Natural killer cell treated with Interleukin-12 subunit alpha and Interleukin-12 subunit beta and Interleukin-15 and Interleukin-18, amount 100 ng/mL, for 72 hours (primary cell): ENCODE measurements at regions not wholly inside any gene's neighbourhood (a gene's known extent, or its start where the extent isn't known, plus 50 kb on each side); places are given as distances from the start of the nearest gene placed in this dataset.

ENCODE experiments used
- ATAC-seq, 2 donors: fragments of 150-1000 bp; cut with Tn5 transposase in 1 of 2; sonication (Bioruptor Pico), chemical (Tn5 transposase) in 1 of 2; 2 replicates each; pipeline ENCODE4 v1.10.0; 2021
- DNase-seq: peaks from one replicate; pipeline ENCODE4 v3.0.0; 2022; ENCODE audit warnings: low spot score
- H3K27ac Mint-ChIP-seq, 2 donors: 1 replicate in 1 of 2; 2 replicates in 1 of 2; pipeline ENCODE4 v1.8.0; 2022; ENCODE audit warnings: mixed read lengths in 2 of 2, mild to moderate bottlenecking in 1 of 2, moderate library complexity in 1 of 2
- H3K27me3 Mint-ChIP-seq, 2 donors: 1 replicate in 1 of 2; 2 replicates in 1 of 2; pipeline ENCODE4 v1.8.0; 2022; ENCODE audit warnings: mixed read lengths in 2 of 2
- H3K36me3 Mint-ChIP-seq: one replicate; pipeline ENCODE4 v1.8.0; 2022; ENCODE audit warnings: mixed read lengths
- H3K4me1 Mint-ChIP-seq, 2 donors: 1 replicate in 1 of 2; 2 replicates in 1 of 2; pipeline ENCODE4 v1.8.0; 2022; ENCODE audit warnings: low read depth in 2 of 2, mixed read lengths in 2 of 2, mild to moderate bottlenecking in 1 of 2
- H3K4me3 Mint-ChIP-seq: one replicate; pipeline ENCODE4 v1.8.0; 2022; ENCODE audit warnings: mixed read lengths
- H3K9me3 Mint-ChIP-seq: 2 replicates; pipeline ENCODE4 v1.8.0; 2022; ENCODE audit warnings: mixed read lengths

DNA sequence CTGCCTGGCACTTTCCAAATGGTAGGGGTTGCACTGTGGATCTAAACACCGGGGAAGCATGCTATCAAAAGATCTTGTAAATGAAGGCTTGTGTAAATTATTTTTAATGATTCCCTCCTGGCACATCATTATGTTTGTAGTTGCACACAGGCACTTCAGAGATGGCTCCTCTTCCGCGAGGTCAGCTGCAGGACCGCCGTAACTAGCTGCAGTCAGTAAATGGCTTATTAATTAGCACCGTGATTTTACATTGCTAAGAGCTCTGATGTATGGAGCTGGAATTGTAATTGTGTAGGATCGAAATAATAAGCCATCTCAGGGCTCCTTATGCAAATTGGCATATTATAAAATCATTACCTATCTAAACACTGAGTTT is 397.6 kb upstream of the IRX1 start:
- H3K4me1 Mint-ChIP-seq = no peaks in the 10 kb centered on the region
- no peak for DNase-seq
- no peak overlapping the region for H3K4me3 Mint-ChIP-seq
- H3K27ac Mint-ChIP-seq = no peak overlapping the region
- H3K27me3 Mint-ChIP-seq = peaks cover 8 to 13% of the 10 kb centered on the region in 2 donors
- ATAC-seq = no peak
- no peaks in the 10 kb centered on the region for H3K9me3 Mint-ChIP-seq
- H3K36me3 Mint-ChIP-seq = no peaks in the 10 kb centered on the region

DNA sequence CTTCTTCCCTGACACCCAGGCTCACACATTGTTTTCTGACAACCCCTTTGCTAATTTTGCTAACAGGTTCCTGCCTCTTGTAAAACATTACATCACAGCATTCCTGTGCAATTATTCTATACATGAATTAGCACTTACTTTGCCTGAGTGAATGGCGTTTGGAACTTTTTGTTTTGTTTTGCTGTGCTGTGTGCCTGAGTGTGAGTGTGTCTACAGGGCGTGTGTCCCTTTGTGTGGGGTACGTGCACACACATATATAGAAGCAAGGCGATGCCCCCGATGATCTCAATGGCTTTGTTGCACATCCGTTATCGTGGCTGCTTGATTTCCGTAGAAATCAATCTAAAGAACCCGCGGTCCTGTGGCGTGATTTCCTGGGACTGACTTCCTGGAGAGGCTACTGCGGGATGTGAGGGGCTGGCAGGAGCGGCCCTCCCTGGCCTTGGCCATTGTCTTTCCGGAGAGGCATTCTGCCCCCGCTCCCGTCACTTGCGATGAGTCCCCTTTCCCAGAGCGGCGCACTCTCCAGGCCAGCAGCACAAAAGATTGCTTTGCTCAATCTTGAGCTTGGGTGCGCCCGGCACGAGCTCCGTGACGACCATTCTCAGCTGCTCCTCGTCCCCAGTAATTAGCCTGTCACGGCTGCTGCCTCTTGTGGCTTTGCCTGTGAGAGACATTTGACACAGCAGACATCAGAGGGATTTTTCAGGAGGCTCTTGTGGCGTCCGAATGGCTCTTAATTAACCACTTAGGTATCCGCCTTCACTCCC is 398.1 kb upstream of the IRX1 start:
- DNase-seq (no peak), ATAC-seq (no peak)
- Mint-ChIP-seq H3K27me3 (peaks cover 8 to 13% of the 10 kb centered on the region in 2 donors), H3K4me1 (no peaks in the 10 kb centered on the region), H3K4me3 (no peak overlapping the region), H3K36me3 (no peaks in the 10 kb centered on the region), H3K27ac (no peak overlapping the region), H3K9me3 (no peaks in the 10 kb centered on the region)

- Mint-ChIP-seq H3K27me3 (peaks cover 8 to 13% of the 10 kb centered on the region in 2 donors), H3K9me3 (no peaks in the 10 kb centered on the region), H3K4me3 (no peak overlapping the region), H3K4me1 (no peaks in the 10 kb centered on the region), H3K27ac (no peak overlapping the region), H3K36me3 (no peaks in the 10 kb centered on the region)
- ATAC-seq (no peak), DNase-seq (no peak)
Measured at GRCh38 chr5:3195994-3196393, 399.6 kb upstream of the IRX1 start.

DNA sequence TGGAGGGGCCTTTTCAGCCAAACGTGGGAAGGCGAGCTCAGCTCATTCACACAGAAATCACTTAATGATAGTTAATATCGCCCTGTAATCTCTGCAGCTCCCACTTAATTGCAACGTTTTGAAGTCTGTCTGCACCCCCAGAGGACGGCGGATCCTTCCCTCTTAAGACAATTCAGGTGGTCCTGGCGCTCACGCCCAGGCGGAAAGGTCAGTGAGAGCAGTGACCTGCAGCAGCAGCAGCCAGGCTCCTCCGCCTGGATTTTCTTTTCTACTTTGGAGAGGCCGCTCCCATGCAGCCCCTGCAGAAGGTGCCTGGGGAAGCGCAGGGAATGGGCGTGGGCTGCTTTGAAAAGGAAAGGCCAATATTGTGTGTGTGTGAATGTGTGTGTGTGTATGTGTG is 400.9 kb upstream of the IRX1 start:
- Mint-ChIP-seq H3K4me1 (no peaks in the 10 kb centered on the region), H3K27ac (no peak overlapping the region), H3K9me3 (no peaks in the 10 kb centered on the region), H3K36me3 (no peaks in the 10 kb centered on the region), H3K27me3 (peaks cover 8 to 9% of the 10 kb centered on the region in 2 donors), H3K4me3 (no peak overlapping the region)
- DNase-seq (no peak), ATAC-seq (no peak)

DNA sequence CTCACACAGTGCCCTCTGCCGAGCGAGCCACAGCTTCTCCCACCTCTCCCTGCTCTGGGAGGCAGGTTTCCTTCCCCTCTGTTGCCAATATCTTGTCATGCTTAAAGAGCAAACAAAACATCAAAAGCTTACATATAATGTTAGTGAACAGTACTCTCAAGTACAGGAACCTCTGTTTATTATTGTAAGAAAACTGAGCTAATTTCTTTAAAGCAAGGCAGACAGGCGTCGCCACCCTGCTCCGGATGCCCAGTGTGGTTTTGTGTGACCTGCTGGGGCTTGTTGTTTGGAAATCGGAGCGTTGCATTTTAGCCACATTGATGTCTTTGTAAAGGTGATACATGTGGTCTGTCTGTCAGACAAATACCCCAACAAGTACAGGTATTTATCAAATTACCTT is 401.4 kb upstream of the IRX1 start:
- DNase-seq (no peak), ATAC-seq (no peak)
- H3K9me3 Mint-ChIP-seq = no peaks in the 10 kb centered on the region
- no peaks in the 10 kb centered on the region for H3K4me1 Mint-ChIP-seq
- no peak overlapping the region for H3K27ac Mint-ChIP-seq
- no peak overlapping the region for H3K4me3 Mint-ChIP-seq
- H3K27me3 Mint-ChIP-seq = peaks cover 8 to 9% of the 10 kb centered on the region in 2 donors
- no peaks in the 10 kb centered on the region for H3K36me3 Mint-ChIP-seq

GRCh38 chr5:3191585-3191984 is 404.0 kb upstream of the IRX1 start:
- no peak overlapping the region for H3K4me3 Mint-ChIP-seq
- ATAC-seq = no peak
- H3K27me3 Mint-ChIP-seq = no peaks in the 10 kb centered on the region

DNA sequence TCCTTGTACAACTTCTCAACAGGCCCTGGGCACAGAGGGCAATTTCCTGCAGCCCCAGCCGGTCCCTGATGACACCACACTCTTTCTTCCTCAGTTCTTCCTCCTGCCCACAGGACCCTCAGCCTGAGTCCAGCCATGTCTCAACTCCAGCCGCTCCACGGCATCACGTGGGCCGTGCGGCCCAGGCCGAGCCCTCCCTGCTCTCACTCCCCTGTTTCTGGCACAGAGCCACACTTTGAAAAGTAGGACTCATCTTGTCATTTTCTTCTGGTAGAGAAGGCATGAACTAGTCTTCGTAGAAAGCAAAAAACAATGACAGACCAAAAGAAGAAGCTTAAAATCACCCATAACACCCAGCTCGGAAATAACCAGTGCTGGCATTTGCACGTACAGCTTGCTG is 404.7 kb upstream of the IRX1 start:
- Mint-ChIP-seq H3K36me3 (no peaks in the 10 kb centered on the region), H3K4me3 (no peak overlapping the region), H3K27ac (no peak overlapping the region), H3K9me3 (no peaks in the 10 kb centered on the region), H3K4me1 (no peaks in the 10 kb centered on the region), H3K27me3 (no peaks in the 10 kb centered on the region)
- DNase-seq (no peak), ATAC-seq (no peak)

More at GRCh38 chr5:3191585-3191984, 404.0 kb upstream of the IRX1 start:
- no peak for DNase-seq
- H3K9me3 Mint-ChIP-seq = no peaks in the 10 kb centered on the region
- H3K36me3 Mint-ChIP-seq = no peaks in the 10 kb centered on the region
- H3K4me1 Mint-ChIP-seq = no peaks in the 10 kb centered on the region
- no peak overlapping the region for H3K27ac Mint-ChIP-seq

DNA sequence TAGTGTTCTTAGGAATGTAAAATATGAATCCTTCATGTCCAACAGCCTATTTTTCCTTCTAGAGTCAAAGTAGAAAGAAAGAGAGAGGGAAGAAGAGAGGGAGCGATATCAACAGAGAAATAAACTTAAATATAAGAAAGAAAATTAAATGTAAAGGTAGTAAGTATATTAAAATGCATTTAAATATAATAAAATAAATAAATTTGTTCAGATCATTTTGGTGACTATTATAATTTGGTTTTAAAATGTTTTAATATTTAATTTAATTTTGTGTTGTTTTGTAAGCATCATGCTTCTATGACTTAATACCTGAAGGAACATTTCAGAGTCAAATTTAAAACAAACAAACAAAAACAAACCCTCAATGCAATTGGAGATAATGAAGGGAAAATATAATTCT is 405.2 kb upstream of the IRX1 start:
- Mint-ChIP-seq H3K9me3 (no peaks in the 10 kb centered on the region), H3K27ac (no peak overlapping the region), H3K4me1 (no peaks in the 10 kb centered on the region), H3K4me3 (no peak overlapping the region), H3K36me3 (no peaks in the 10 kb centered on the region), H3K27me3 (no peaks in the 10 kb centered on the region)
- no peak for ATAC-seq
- no peak for DNase-seq

DNA sequence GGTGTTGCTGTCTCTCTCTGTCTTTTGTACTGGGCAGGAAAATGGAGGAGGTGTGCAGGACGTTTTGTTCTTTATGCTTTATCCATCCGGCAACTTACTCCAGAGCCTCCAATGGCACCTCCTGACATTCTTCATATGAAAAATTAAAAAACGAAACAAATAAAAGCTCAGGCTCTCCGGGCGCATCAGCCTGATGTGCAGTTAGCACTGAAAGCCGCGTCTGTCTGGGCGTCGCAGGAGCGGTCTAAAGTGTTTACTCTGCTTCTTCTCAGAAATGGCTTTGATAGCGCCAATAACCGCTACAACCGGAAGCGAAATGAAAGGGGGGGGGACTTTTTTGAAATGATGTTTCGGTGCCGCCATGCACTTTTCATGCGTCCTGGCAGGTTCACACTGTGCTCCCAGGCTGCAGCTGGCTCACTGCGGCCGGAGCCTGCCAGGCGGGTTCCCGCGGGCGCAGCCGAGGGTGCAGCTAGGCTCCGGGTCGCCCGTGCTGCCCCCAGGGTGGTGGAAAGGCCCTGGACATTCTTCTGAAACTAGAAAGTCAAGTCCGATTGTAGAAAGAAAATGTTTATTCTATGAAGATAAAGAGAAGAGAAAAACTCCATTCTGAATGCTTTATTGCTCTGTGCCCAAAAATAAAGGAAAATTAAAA is 407.7 kb upstream of the IRX1 start:
- Mint-ChIP-seq H3K36me3 (no peaks in the 10 kb centered on the region), H3K9me3 (no peaks in the 10 kb centered on the region), H3K27me3 (no peaks in the 10 kb centered on the region), H3K4me3 (no peak overlapping the region), H3K4me1 (no peaks in the 10 kb centered on the region), H3K27ac (no peak overlapping the region)
- no peak for DNase-seq
- ATAC-seq = no peak

DNA sequence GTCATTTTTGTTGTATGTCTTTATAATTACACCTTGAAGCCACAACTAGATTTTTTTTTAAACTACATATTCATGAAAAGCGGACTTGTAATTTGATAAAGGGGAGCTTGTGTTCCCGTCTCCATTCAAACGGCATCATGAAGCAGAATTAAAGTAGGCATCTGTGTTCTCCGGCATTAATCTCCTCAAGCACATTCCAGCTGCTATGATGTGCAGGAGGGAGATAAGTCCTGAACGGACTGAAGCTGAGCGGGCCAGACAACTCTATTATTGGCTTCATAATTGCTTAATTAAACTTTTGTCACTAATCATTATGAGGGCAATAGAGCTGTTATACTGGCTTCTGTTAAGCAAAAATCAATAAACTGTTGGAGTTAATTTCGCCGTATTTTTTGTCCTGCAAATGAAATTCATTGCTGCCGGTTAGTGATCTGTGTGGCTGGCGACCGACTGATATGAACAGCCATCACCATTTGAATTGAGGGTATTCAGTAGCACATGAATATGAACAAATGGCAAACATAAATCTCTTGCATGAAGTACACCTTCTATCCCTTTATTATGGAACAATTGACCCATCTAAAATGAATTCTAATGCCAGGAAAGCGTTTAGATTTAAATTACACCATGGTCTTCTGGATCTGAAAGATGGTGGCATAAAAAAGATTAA is 408.8 kb upstream of the IRX1 start:
- Mint-ChIP-seq H3K27me3 (no peaks in the 10 kb centered on the region), H3K9me3 (no peaks in the 10 kb centered on the region), H3K4me3 (no peak overlapping the region), H3K4me1 (no peaks in the 10 kb centered on the region), H3K36me3 (no peaks in the 10 kb centered on the region), H3K27ac (no peak overlapping the region)
- ATAC-seq (no peak), DNase-seq (no peak)

GRCh38 chr5:3186156-3186555 is 409.5 kb upstream of the IRX1 start:
- Mint-ChIP-seq H3K27ac (no peak overlapping the region), H3K4me1 (no peaks in the 10 kb centered on the region), H3K9me3 (no peaks in the 10 kb centered on the region), H3K27me3 (no peaks in the 10 kb centered on the region), H3K36me3 (no peaks in the 10 kb centered on the region), H3K4me3 (no peak overlapping the region)
- DNase-seq (no peak), ATAC-seq (no peak)

DNA sequence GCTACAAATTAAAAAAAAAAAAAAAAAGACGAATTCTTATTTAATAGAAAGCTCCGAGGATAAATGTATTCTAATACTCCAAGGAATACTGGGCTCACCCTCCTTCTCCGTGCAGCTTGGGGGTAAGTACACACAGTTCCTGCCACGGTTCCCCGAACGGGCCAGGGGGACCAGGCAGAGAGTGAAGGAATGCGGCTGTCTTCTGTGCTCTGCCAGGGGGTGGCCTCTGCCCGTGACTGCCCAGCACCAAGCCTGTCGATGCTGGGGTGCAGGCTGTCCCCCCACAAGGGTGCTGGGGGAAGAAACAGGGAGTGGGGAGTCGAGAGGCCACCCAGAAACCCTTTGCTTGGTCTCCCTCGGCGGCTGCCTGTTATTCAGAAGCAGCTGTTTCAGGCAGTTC is 410.1 kb upstream of the IRX1 start:
- ATAC-seq (no peak), DNase-seq (no peak)
- Mint-ChIP-seq H3K36me3 (no peaks in the 10 kb centered on the region), H3K9me3 (no peaks in the 10 kb centered on the region), H3K27ac (no peak overlapping the region), H3K27me3 (no peaks in the 10 kb centered on the region), H3K4me1 (no peaks in the 10 kb centered on the region), H3K4me3 (no peak overlapping the region)

- no peak for ATAC-seq
- DNase-seq = no peak
- H3K27me3 Mint-ChIP-seq = no peaks in the 10 kb centered on the region
- no peaks in the 10 kb centered on the region for H3K36me3 Mint-ChIP-seq
- H3K4me1 Mint-ChIP-seq = no peaks in the 10 kb centered on the region
- H3K4me3 Mint-ChIP-seq = no peak overlapping the region
- no peaks in the 10 kb centered on the region for H3K9me3 Mint-ChIP-seq
- no peak overlapping the region for H3K27ac Mint-ChIP-seq
Measured at GRCh38 chr5:3182133-3182876, 413.3 kb upstream of the IRX1 start.

DNA sequence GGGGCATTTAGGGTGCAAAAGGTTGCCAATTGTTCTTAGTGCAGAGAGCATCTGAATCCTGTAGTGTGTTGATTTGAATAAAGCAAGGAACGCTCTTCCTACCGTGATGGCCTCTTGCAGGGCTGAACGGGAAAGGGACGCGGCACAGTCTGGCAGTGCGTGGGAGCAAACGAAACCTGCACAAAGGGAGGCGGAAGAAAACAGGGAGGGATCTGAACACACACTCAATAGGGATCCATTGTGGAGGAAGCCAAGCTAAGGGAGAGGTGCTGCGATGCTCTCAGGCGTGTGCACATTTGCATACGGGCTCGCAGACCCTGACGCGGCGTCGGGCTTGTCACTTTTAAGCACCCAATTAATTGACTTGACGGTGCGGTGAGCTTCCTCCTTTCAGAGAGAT is 414.0 kb upstream of the IRX1 start:
- DNase-seq (no peak), ATAC-seq (no peak)
- H3K9me3 Mint-ChIP-seq = peaks cover 2% of the 10 kb centered on the region
- peaks cover 0 to 1% of the 10 kb centered on the region in 2 donors for H3K27me3 Mint-ChIP-seq
- H3K4me1 Mint-ChIP-seq = no peaks in the 10 kb centered on the region
- no peak overlapping the region for H3K4me3 Mint-ChIP-seq
- no peaks in the 10 kb centered on the region for H3K36me3 Mint-ChIP-seq
- no peak overlapping the region for H3K27ac Mint-ChIP-seq
